ENCODE measurements at regions not wholly inside any gene's neighbourhood (a gene's known extent, or its start where the extent isn't known, plus 50 kb on each side); places are given as distances from the start of the nearest gene placed in this dataset.

DNA sequence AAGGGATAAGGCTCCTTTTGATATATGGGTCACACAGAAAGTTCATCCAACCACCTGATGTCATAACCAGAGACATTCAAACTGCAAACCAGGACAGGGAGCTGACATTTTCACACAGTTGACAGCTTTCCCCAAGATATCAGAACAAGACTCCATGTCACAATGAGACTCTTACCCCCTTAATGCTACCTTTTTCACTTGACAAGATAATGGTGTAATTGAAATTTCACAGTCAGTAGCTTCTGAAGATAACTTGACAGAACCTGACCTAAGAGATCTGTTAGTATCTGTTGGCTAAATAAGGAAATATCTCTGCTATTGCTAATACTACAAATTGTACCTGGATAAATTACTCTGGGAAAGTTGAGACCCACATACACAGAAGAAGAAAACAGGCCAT is 187.3 kb downstream of the C12orf50 start:
- TF ChIP-seq, protein P1, sequence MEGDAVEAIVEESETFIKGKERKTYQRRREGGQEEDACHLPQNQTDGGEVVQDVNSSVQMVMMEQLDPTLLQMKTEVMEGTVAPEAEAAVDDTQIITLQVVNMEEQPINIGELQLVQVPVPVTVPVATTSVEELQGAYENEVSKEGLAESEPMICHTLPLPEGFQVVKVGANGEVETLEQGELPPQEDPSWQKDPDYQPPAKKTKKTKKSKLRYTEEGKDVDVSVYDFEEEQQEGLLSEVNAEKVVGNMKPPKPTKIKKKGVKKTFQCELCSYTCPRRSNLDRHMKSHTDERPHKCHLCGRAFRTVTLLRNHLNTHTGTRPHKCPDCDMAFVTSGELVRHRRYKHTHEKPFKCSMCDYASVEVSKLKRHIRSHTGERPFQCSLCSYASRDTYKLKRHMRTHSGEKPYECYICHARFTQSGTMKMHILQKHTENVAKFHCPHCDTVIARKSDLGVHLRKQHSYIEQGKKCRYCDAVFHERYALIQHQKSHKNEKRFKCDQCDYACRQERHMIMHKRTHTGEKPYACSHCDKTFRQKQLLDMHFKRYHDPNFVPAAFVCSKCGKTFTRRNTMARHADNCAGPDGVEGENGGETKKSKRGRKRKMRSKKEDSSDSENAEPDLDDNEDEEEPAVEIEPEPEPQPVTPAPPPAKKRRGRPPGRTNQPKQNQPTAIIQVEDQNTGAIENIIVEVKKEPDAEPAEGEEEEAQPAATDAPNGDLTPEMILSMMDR (IDR thresholded peaks at IDR 0.05): no peak
- no peak for TF ChIP-seq EZH2phosphoT487 (IDR thresholded peaks at IDR 0.05)
- TF ChIP-seq EZH2 (IDR thresholded peaks at IDR 0.05): no peak
- Histone ChIP-seq H4K20me1 (ENCODE audit: low read depth) (no peaks in the 10 kb centered on the region), H2AFZ (replicated peaks) (no peak overlapping the region), H3K27ac (no peak overlapping the region), H3K4me2 (no peak overlapping the region), H3K36me3 (no peaks in the 10 kb centered on the region), H3K9me3 (ENCODE audit: low read depth) (no peaks in the 10 kb centered on the region), H3K27me3 (no peaks in the 10 kb centered on the region), H3K4me1 (no peaks in the 10 kb centered on the region), H3K79me2 (ENCODE audit: low read depth) (no peaks in the 10 kb centered on the region), H3K9ac (no peak overlapping the region), H3F3A (ENCODE audit: low read depth) (no peaks in the 10 kb centered on the region), H3K4me3 (no peak overlapping the region)
- Mint-ChIP-seq H3K9me3 (peaks cover 2% of the 10 kb centered on the region), H3K27ac (no peak overlapping the region), H3K4me1 (peaks cover 8% of the 10 kb centered on the region), H3K4me3 (no peak overlapping the region), H3K36me3 (no peaks in the 10 kb centered on the region), H3K27me3 (ENCODE audit: insufficient read depth, low read depth) (no peaks in the 10 kb centered on the region)
- no peak for DNase-seq (ENCODE audit: low spot score)

DNA sequence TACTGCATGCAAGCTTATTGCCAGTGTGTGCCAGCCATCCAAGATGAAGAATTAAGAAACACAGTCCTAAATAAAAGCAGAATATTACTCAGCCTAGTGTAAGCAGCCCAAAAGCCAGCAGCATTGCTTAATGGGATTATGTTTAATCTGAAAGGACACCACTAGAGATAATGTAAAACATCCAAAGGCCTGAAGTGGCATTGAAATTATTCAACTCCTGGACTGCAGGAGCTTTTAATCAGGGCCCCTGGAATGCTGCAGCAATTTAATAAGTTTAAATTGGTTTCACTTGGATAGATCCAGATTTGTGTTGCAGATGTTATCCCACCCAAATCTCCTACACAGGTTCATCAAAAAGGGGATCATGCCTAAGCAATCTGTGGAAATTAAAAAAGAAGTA is 193.0 kb downstream of the C12orf50 start:
- H3K4me2 ChIP-seq: no peak overlapping the region
- Mint-ChIP-seq H3K27ac (no peak overlapping the region), H3K4me1 (peaks cover 19% of the 10 kb centered on the region), H3K36me3 (no peaks in the 10 kb centered on the region), H3K4me3 (no peak overlapping the region), H3K27me3 (ENCODE audit: insufficient read depth, low read depth) (no peaks in the 10 kb centered on the region), H3K9me3 (peaks cover 5% of the 10 kb centered on the region)
- H3K36me3 ChIP-seq: no peaks in the 10 kb centered on the region
- DNase-seq (ENCODE audit: low spot score): peak; percentile 8
- no peak overlapping the region for H3K4me3 ChIP-seq
- H2AFZ ChIP-seq (replicated peaks): no peak overlapping the region
- no peak for TF ChIP-seq EZH2phosphoT487 (IDR thresholded peaks at IDR 0.05)
- TF ChIP-seq, protein P1 (IDR thresholded peaks at IDR 0.05): no peak
- no peak for TF ChIP-seq EZH2 (IDR thresholded peaks at IDR 0.05)
- no peaks in the 10 kb centered on the region for H3K27me3 ChIP-seq
- H3K9me3 ChIP-seq (ENCODE audit: low read depth): no peaks in the 10 kb centered on the region
- no peak overlapping the region for H3K27ac ChIP-seq
- H4K20me1 ChIP-seq (ENCODE audit: low read depth): no peaks in the 10 kb centered on the region
- no peaks in the 10 kb centered on the region for H3F3A ChIP-seq (ENCODE audit: low read depth)
- no peaks in the 10 kb centered on the region for H3K79me2 ChIP-seq (ENCODE audit: low read depth)
- H3K4me1 ChIP-seq: no peaks in the 10 kb centered on the region
- no peak overlapping the region for H3K9ac ChIP-seq

DNA sequence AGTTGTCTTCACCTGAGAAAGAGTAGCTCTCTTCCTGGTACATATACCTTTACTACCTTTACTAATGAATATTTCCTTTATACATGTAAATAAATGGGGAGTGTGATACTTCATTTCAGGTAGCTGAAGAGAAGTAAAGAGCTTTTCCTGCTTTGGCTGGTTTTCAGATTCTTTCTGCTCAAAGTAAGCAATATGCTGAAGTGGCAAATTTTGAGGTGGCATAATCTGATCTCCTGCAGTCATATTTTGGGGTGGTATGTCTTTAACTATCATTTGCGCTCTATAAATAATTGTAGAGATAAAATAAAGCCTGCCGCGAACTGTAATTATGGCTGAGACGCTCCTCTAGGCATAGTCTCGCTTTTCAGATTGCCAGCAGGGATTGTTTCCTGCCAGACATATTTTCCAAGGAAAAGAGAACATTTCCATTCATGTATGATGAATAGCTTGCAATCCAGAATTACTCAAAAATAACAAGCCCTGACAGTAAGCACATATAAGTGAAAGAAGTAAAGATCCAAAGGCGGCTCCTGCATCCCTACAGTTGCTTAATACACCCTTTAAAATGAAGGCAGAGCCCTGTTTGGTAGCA is 200.7 kb downstream of the C12orf50 start:
- Mint-ChIP-seq H3K4me1 (peaks cover 3% of the 10 kb centered on the region), H3K36me3 (no peaks in the 10 kb centered on the region), H3K27me3 (ENCODE audit: insufficient read depth, low read depth) (no peaks in the 10 kb centered on the region), H3K27ac (no peak overlapping the region), H3K9me3 (peaks cover 2% of the 10 kb centered on the region), H3K4me3 (no peak overlapping the region)
- Histone ChIP-seq H2AFZ (replicated peaks) (no peak overlapping the region), H3K9ac (no peak overlapping the region), H3K79me2 (ENCODE audit: low read depth) (no peaks in the 10 kb centered on the region), H3K27ac (no peak overlapping the region), H3K4me2 (no peak overlapping the region), H3K4me3 (no peak overlapping the region), H3F3A (ENCODE audit: low read depth) (no peaks in the 10 kb centered on the region), H4K20me1 (ENCODE audit: low read depth) (no peaks in the 10 kb centered on the region), H3K4me1 (no peaks in the 10 kb centered on the region), H3K27me3 (no peaks in the 10 kb centered on the region), H3K36me3 (no peaks in the 10 kb centered on the region), H3K9me3 (ENCODE audit: low read depth) (no peaks in the 10 kb centered on the region)
- no peak for DNase-seq (ENCODE audit: low spot score)
- TF ChIP-seq EZH2 (IDR thresholded peaks at IDR 0.05) (no peak), EZH2phosphoT487 (IDR thresholded peaks at IDR 0.05) (no peak)
- TF ChIP-seq, protein P1 (IDR thresholded peaks at IDR 0.05): no peak
